GM12892 (cell line): ENCODE measurements at regions not wholly inside any gene's neighbourhood (a gene's known extent, or its start where the extent isn't known, plus 50 kb on each side); places are given as distances from the start of the nearest gene placed in this dataset.

Experiments used
- POLR2AphosphoS5 ChIP-seq: IDR thresholded peaks from 2 replicates; pipeline ENCODE4 v1.6.1; 2011; ENCODE audit warnings: low read depth, low read length, control low read depth
- TAF1 ChIP-seq: IDR thresholded peaks from 2 replicates; pipeline ENCODE4 v1.6.1; 2011; ENCODE audit warnings: low read depth, mild to moderate bottlenecking, control low read depth, low read length, borderline replicate concordance

GRCh38 chr11:11769782-11770181 is 72.0 kb upstream of the USP47 start:
- TF ChIP-seq TAF1 (no peak), POLR2AphosphoS5 (no peak)
